ENCODE measurements at regions not wholly inside any gene's neighbourhood (a gene's known extent, or its start where the extent isn't known, plus 50 kb on each side); places are given as distances from the start of the nearest gene placed in this dataset.
A peak's percentile ranks its signal among the peaks of the same experiment; 100 is the strongest.
"Not testable (repeated sequence)": the region's sequence is repeated elsewhere in the genome, so short reads cannot be mapped to it uniquely, and the experiment has no call there.

DNA sequence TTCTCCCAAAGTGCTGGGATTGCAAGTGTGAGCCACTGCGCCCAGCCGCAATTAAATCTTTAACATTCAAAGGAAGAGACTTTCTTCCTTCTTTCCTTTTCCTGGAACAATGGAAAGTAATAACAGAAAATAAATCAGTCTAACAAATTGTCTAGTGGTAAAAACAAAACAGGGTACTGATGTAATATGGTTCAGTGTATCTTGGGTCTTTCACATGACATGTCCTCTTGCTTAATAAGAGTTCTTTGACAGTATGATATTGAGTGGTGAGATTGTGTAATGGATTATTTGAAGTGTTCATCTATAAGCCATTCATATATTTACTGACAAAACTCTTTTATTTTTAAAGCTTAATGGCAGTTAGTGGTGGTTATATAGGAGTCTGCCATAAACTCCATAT is 256.6 kb downstream of the SPRY1 start:
- Histone ChIP-seq H3K9ac (ENCODE audit: low read length) (no peak overlapping the region), H2AFZ (ENCODE audit: insufficient read depth, low read depth, low read length, poor library complexity, severe bottlenecking) (no peak overlapping the region), H3K4me1 (ENCODE audit: control insufficient read depth in 2 of 2, insufficient read depth in 2 of 2, low read length in 2 of 2) (peaks cover 15 to 26% of the 10 kb centered on the region in 2 donors), H3K79me2 (ENCODE audit: control insufficient read depth, insufficient read depth, low read length) (no peaks in the 10 kb centered on the region), H3K27ac (ENCODE audit: low read length in 2 of 2) (no peak overlapping the region), H3K27me3 (replicated peaks in 1 of 4; ENCODE audit: control extremely low read depth in 1 of 4, control insufficient read depth in 3 of 4, insufficient read depth in 4 of 4, low read length in 3 of 4) (no peaks in the 10 kb centered on the region), H3K4me3 (ENCODE audit: control extremely low read depth in 1 of 5, extremely low read depth in 1 of 5, insufficient read depth in 1 of 5, low read depth in 2 of 5, low read length in 4 of 5) (no peak overlapping the region), H4K20me1 (ENCODE audit: control insufficient read depth, insufficient read depth, low read length, poor library complexity, severe bottlenecking) (no peaks in the 10 kb centered on the region), H3K9me3 (ENCODE audit: control extremely low read depth in 1 of 3, control insufficient read depth in 2 of 3, insufficient read depth in 1 of 3, low read length in 2 of 3) (peaks cover 0 to 9% (median 7%) of the 10 kb centered on the region in 3 donors), H3K36me3 (replicated peaks in 1 of 2; ENCODE audit: control extremely low read depth in 1 of 2, control insufficient read depth in 1 of 2, extremely low read depth in 1 of 2, insufficient read depth in 2 of 2, low read length in 1 of 2) (no peaks in the 10 kb centered on the region), H3K4me2 (replicated peaks; ENCODE audit: low read depth, low read length, poor library complexity, severe bottlenecking) (no peak overlapping the region)
- H3K4me3 Mint-ChIP-seq = no peak overlapping the region
- DNase-seq (no peak), ATAC-seq (ENCODE audit: low read depth) (no peak)
- ChIA-PET CTCF (no interaction called here), POLR2A (no interaction called here)
- no peak overlapping the region for H3K27ac Mint-ChIP-seq
- intact Hi-C loops (cut with micrococcal nuclease) = no loop called here
- TF ChIP-seq EZH2 (IDR thresholded peaks at IDR 0.05; ENCODE audit: borderline replicate concordance, insufficient read depth, low read depth, low read length, poor library complexity, severe bottlenecking) = no peak
- TF ChIP-seq, protein P1, sequence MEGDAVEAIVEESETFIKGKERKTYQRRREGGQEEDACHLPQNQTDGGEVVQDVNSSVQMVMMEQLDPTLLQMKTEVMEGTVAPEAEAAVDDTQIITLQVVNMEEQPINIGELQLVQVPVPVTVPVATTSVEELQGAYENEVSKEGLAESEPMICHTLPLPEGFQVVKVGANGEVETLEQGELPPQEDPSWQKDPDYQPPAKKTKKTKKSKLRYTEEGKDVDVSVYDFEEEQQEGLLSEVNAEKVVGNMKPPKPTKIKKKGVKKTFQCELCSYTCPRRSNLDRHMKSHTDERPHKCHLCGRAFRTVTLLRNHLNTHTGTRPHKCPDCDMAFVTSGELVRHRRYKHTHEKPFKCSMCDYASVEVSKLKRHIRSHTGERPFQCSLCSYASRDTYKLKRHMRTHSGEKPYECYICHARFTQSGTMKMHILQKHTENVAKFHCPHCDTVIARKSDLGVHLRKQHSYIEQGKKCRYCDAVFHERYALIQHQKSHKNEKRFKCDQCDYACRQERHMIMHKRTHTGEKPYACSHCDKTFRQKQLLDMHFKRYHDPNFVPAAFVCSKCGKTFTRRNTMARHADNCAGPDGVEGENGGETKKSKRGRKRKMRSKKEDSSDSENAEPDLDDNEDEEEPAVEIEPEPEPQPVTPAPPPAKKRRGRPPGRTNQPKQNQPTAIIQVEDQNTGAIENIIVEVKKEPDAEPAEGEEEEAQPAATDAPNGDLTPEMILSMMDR (IDR thresholded peaks at IDR 0.05) = no peak
- H3K9me3 Mint-ChIP-seq (ENCODE audit: insufficient read depth) = peaks cover 3% of the 10 kb centered on the region
- no CpG with 5 or more reads among the region's 2 CpGs for WGBS (ENCODE audit: insufficient coverage)
- peaks cover 5% of the 10 kb centered on the region for H3K27me3 Mint-ChIP-seq
- H3K4me1 Mint-ChIP-seq = peaks cover 27% of the 10 kb centered on the region

GRCh38 chr4:123656746-123657294 is 260.2 kb downstream of the SPRY1 start:
- CTCF ChIA-PET = interaction anchor here (0.7 to 1.5 kb wide), 3 partner anchors 243 to 1096 kb away, joined by 3 to 6 read pairs (median 4); no protein-coding TSS in a partner anchor

GRCh38 chr4:123657606-123658005 is 261.0 kb downstream of the SPRY1 start:
- H3K36me3 ChIP-seq (replicated peaks in 1 of 2; ENCODE audit: control extremely low read depth in 1 of 2, control insufficient read depth in 1 of 2, extremely low read depth in 1 of 2, insufficient read depth in 2 of 2, low read length in 1 of 2); intact Hi-C loops (cut with micrococcal nuclease); POLR2A ChIA-PET: not testable (repeated sequence)

More at GRCh38 chr4:123656746-123657294, 260.2 kb downstream of the SPRY1 start:
- H3K4me2 ChIP-seq (replicated peaks; ENCODE audit: low read depth, low read length, poor library complexity, severe bottlenecking); H3K9me3 Mint-ChIP-seq (ENCODE audit: insufficient read depth); H4K20me1 ChIP-seq (ENCODE audit: control insufficient read depth, insufficient read depth, low read length, poor library complexity, severe bottlenecking); H3K4me3 ChIP-seq (ENCODE audit: control extremely low read depth in 1 of 5, extremely low read depth in 1 of 5, insufficient read depth in 1 of 5, low read depth in 2 of 5, low read length in 4 of 5); H3K27ac Mint-ChIP-seq; H3K9me3 ChIP-seq (ENCODE audit: control extremely low read depth in 1 of 3, control insufficient read depth in 2 of 3, insufficient read depth in 1 of 3, low read length in 2 of 3); POLR2A ChIA-PET; H3K79me2 ChIP-seq (ENCODE audit: control insufficient read depth, insufficient read depth, low read length); ATAC-seq (ENCODE audit: low read depth); H3K4me1 ChIP-seq (ENCODE audit: control insufficient read depth in 2 of 2, insufficient read depth in 2 of 2, low read length in 2 of 2); intact Hi-C loops (cut with micrococcal nuclease); H3K27me3 ChIP-seq (replicated peaks in 1 of 4; ENCODE audit: control extremely low read depth in 1 of 4, control insufficient read depth in 3 of 4, insufficient read depth in 4 of 4, low read length in 3 of 4); H2AFZ ChIP-seq (ENCODE audit: insufficient read depth, low read depth, low read length, poor library complexity, severe bottlenecking); H3K4me1 Mint-ChIP-seq; H3K36me3 ChIP-seq (replicated peaks in 1 of 2; ENCODE audit: control extremely low read depth in 1 of 2, control insufficient read depth in 1 of 2, extremely low read depth in 1 of 2, insufficient read depth in 2 of 2, low read length in 1 of 2); DNase-seq; H3K9ac ChIP-seq (ENCODE audit: low read length); H3K4me3 Mint-ChIP-seq; H3K27ac ChIP-seq (ENCODE audit: low read length in 2 of 2): not testable (repeated sequence)
- peaks cover 13% of the 10 kb centered on the region for H3K27me3 Mint-ChIP-seq

More at GRCh38 chr4:123657606-123658005, 261.0 kb downstream of the SPRY1 start:
- H3K9me3 Mint-ChIP-seq (ENCODE audit: insufficient read depth); H3K27ac ChIP-seq (ENCODE audit: low read length in 2 of 2); H3K4me2 ChIP-seq (replicated peaks; ENCODE audit: low read depth, low read length, poor library complexity, severe bottlenecking); H4K20me1 ChIP-seq (ENCODE audit: control insufficient read depth, insufficient read depth, low read length, poor library complexity, severe bottlenecking); H3K4me3 Mint-ChIP-seq; H3K27me3 ChIP-seq (replicated peaks in 1 of 4; ENCODE audit: control extremely low read depth in 1 of 4, control insufficient read depth in 3 of 4, insufficient read depth in 4 of 4, low read length in 3 of 4); H3K4me1 ChIP-seq (ENCODE audit: control insufficient read depth in 2 of 2, insufficient read depth in 2 of 2, low read length in 2 of 2); H3K9ac ChIP-seq (ENCODE audit: low read length); H3K4me1 Mint-ChIP-seq; H3K79me2 ChIP-seq (ENCODE audit: control insufficient read depth, insufficient read depth, low read length); H3K4me3 ChIP-seq (ENCODE audit: control extremely low read depth in 1 of 5, extremely low read depth in 1 of 5, insufficient read depth in 1 of 5, low read depth in 2 of 5, low read length in 4 of 5); H3K9me3 ChIP-seq (ENCODE audit: control extremely low read depth in 1 of 3, control insufficient read depth in 2 of 3, insufficient read depth in 1 of 3, low read length in 2 of 3); H2AFZ ChIP-seq (ENCODE audit: insufficient read depth, low read depth, low read length, poor library complexity, severe bottlenecking); H3K27ac Mint-ChIP-seq: not testable (repeated sequence)
- ATAC-seq (ENCODE audit: low read depth) (peak; percentile 47), DNase-seq (peak; percentile 26)
- CTCF ChIA-PET = interaction anchor here (0.6 to 1.1 kb wide), 2 partner anchors 263 to 902 kb away, joined by 3 read pairs; no protein-coding TSS in a partner anchor
- no CpG with 5 or more reads among the region's 2 CpGs for whole genome bisulfite sequencing (ENCODE audit: insufficient coverage)
- H3K27me3 Mint-ChIP-seq = peaks cover 13% of the 10 kb centered on the region

All from B cell (primary cell).